ENCODE measurements at regions not wholly inside any gene's neighbourhood (a gene's known extent, or its start where the extent isn't known, plus 50 kb on each side); places are given as distances from the start of the nearest gene placed in this dataset.
A peak's percentile ranks its signal among the peaks of the same experiment; 100 is the strongest.
"Not testable (repeated sequence)": the region's sequence is repeated elsewhere in the genome, so short reads cannot be mapped to it uniquely, and the experiment has no call there.

DNA sequence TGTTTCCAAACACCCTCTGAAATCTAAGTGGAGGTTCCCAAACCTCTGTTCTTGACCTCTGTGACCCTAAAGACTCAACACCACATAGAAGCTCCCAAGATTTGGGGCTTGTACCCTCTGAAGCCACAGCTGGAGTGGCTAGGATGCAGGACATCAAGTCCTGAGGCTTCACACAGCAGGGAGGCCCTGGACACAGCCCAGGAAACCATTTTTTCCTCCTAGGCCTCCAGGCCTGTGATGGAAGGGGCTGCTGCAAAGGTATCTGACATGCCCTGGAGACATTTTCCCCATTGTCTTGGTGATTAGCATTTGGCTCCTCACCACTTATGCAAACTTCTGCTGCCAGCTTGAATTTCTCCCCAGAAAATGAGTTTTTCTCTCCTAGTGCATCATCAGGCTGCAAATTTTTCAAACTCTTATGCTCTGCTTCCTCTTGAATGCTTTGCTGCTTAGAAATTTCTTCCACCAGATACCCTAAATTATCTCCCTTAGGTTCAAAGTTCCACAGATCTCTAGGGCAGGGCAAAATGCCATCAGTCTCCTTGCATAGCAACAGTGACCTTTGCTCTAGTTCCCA, 200.5 kb upstream of the ARL4C start:
- H3K27ac ChIP-seq (ENCODE audit: low read length); H3K4me1 ChIP-seq (ENCODE audit: insufficient read depth, low read length); H3K36me3 ChIP-seq (ENCODE audit: insufficient read depth, low read depth, low read length); H3K27me3 ChIP-seq (ENCODE audit: insufficient read depth, low read length); H3K4me3 ChIP-seq (ENCODE audit: low read length); H3K9ac ChIP-seq (ENCODE audit: low read depth, low read length): not testable (repeated sequence)
- peaks cover 32% of the 10 kb centered on the region for H3K9me3 ChIP-seq (ENCODE audit: insufficient read depth, low read depth, low read length)

GRCh38 chr2:234695981-234696380, 199.1 kb upstream of the ARL4C start:
- Histone ChIP-seq H3K4me1 (ENCODE audit: insufficient read depth, low read length) (0 out of 2 replicates have a peak, but pooled peaks cover 5% of the 10 kb centered on the region), H3K9ac (ENCODE audit: low read depth, low read length) (no peak overlapping the region), H3K4me3 (ENCODE audit: low read length) (no peak overlapping the region), H3K27me3 (ENCODE audit: insufficient read depth, low read length) (no peaks in the 10 kb centered on the region), H3K36me3 (ENCODE audit: insufficient read depth, low read depth, low read length) (no peaks in the 10 kb centered on the region), H3K27ac (ENCODE audit: low read length) (no peak overlapping the region), H3K9me3 (ENCODE audit: insufficient read depth, low read depth, low read length) (peaks cover 32% of the 10 kb centered on the region)

DNA sequence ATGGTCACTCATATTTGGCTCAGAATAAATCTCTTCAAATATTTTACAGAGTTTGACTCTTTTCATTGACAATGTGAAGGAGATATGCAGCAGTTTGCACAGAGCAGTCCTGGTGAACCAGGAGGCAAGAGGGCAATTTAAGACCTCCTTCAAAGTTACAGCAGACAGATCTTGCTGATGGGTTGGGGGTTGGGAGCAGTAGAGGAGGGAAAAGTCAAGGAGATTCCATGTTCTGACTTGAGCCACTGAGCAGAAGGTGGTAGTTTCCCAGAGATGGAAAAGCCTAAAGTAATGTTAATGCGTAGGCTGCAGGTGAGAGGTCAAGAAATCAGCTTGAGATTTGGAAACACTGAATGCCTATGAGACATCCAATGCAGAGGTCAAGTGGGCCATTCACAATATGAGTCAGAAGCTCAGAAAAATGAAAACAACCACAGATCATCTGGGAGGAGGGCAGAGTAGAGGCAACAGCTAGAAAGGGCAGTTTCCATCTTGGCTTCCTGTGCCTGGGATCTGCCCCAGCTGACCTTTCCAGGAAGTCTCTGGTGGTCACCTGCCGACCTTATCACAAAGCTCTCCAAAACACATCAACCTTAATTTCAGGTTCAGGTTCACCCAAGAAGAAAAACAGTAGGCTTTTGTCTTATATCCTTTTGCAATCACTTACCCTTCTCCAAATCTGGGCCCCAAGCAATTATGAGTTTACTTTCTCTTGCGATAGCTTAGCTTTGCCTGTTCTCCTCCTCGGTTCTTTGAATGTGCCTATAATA, 197.5 kb upstream of the ARL4C start:
- H3K36me3 ChIP-seq (ENCODE audit: insufficient read depth, low read depth, low read length), result no peaks in the 10 kb centered on the region
- no peak overlapping the region for H3K27ac ChIP-seq (ENCODE audit: low read length)
- peaks cover 32% of the 10 kb centered on the region for H3K9me3 ChIP-seq (ENCODE audit: insufficient read depth, low read depth, low read length)
- H3K27me3 ChIP-seq (ENCODE audit: insufficient read depth, low read length), result no peaks in the 10 kb centered on the region
- H3K4me1 ChIP-seq (ENCODE audit: insufficient read depth, low read length), result 0 out of 2 replicates have a peak, but pooled peaks cover 5% of the 10 kb centered on the region
- H3K9ac ChIP-seq (ENCODE audit: low read depth, low read length), result no peak overlapping the region
- no peak overlapping the region for H3K4me3 ChIP-seq (ENCODE audit: low read length)

DNA sequence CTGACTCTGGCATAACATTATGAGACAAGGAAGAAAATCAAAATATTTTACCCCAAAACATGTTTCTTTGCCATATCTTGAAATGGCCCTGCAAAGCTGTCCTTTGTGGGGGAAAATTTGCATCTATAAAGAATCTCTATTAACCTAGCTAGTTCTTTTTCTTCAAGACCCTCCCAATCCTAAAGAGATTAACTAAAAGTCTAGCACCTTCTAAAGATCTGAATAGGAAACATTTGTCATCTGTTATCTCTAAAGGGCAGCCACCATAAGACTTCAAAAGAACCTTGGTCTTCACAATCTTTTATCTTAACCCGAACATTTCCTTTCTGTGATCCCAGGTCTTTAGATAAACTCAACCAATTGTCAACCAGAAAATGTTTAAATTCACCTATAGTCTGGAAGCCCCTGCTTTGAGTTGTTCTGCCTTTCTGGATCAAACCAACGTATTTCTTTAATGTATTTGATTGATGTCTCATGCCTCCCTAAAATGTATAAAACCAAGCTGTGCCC, 196.9 kb upstream of the ARL4C start:
- H3K27ac ChIP-seq (ENCODE audit: low read length); H3K36me3 ChIP-seq (ENCODE audit: insufficient read depth, low read depth, low read length); H3K27me3 ChIP-seq (ENCODE audit: insufficient read depth, low read length); H3K4me3 ChIP-seq (ENCODE audit: low read length); H3K4me1 ChIP-seq (ENCODE audit: insufficient read depth, low read length); H3K9ac ChIP-seq (ENCODE audit: low read depth, low read length): not testable (repeated sequence)
- H3K9me3 ChIP-seq (ENCODE audit: insufficient read depth, low read depth, low read length), result peaks cover 32% of the 10 kb centered on the region

DNA sequence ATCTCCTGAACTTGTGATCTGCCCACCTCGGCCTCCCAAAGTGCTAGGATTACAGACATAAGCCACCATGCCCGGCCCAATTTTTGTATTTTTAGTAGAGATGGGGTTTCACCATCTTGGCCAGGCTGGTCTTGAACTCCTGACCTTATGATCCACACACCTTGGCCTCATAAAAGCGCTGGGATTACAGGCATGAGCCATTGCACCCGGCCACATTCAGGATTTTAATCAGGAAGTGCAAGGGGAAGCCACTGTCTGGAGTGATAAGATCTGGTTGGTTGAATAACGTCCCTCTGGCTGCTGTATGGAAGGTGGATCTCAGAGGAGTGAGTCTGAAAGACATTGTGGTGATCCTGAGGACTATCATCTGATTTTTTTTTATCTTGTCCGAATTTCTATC, 196.3 kb upstream of the ARL4C start:
- not testable (repeated sequence) for H3K4me1 ChIP-seq (ENCODE audit: insufficient read depth, low read length); H3K27me3 ChIP-seq (ENCODE audit: insufficient read depth, low read length); H3K4me3 ChIP-seq (ENCODE audit: low read length); H3K9ac ChIP-seq (ENCODE audit: low read depth, low read length); H3K36me3 ChIP-seq (ENCODE audit: insufficient read depth, low read depth, low read length); H3K27ac ChIP-seq (ENCODE audit: low read length)
- peaks cover 28% of the 10 kb centered on the region for H3K9me3 ChIP-seq (ENCODE audit: insufficient read depth, low read depth, low read length)

DNA sequence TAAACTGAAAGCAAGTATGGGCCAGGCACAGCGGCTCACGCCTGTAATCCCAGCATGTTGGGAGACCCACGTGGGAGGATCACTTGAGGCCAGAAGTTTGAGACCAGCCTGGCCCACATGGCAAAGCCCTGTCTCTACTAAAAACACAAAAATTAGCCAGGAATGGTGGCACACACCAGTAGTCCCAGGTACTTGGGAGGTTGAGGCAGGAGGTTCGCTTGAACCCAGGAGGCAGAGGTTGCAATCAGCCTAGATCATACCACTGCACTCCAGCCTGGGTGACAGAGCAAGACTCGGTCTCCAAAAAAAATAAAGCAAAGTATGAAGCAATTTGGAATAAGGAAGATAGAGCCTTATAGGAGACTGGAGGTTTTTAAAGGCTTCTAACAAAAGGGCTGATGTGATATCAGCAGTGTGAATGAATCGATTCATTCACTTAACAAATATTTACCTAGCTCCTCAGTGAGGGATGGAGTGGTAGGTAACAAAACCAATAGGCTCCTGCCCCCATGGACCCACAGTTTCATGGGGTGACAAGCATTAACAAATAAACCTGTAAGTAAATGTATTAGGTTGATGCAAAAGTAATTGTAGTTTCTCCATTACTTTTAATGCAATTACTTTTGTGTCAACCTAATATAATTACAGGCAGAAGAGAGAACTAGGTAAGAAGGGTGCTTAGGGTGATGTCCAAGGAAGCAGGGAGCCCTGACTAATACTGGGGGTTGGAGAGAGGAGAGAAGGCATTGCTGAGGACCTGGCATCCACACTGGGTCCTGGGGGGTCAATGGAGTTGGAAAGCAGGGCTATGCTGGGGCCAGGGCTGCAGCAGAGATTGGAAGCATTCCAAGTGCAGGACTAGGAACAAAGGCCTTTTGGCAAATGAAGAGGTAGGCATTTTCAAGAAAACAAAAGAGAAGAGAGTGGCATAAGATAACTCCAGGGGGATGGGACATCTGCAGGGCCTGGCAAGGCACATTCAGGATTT, 195.4 kb upstream of the ARL4C start:
- H3K4me1 ChIP-seq (ENCODE audit: insufficient read depth, low read length), result 0 out of 2 replicates have a peak, but pooled peaks cover 5% of the 10 kb centered on the region
- no peak overlapping the region for H3K9ac ChIP-seq (ENCODE audit: low read depth, low read length)
- no peaks in the 10 kb centered on the region for H3K27me3 ChIP-seq (ENCODE audit: insufficient read depth, low read length)
- no peak overlapping the region for H3K4me3 ChIP-seq (ENCODE audit: low read length)
- H3K9me3 ChIP-seq (ENCODE audit: insufficient read depth, low read depth, low read length), result peaks cover 19% of the 10 kb centered on the region
- H3K27ac ChIP-seq (ENCODE audit: low read length), result no peak overlapping the region
- H3K36me3 ChIP-seq (ENCODE audit: insufficient read depth, low read depth, low read length), result no peaks in the 10 kb centered on the region

DNA sequence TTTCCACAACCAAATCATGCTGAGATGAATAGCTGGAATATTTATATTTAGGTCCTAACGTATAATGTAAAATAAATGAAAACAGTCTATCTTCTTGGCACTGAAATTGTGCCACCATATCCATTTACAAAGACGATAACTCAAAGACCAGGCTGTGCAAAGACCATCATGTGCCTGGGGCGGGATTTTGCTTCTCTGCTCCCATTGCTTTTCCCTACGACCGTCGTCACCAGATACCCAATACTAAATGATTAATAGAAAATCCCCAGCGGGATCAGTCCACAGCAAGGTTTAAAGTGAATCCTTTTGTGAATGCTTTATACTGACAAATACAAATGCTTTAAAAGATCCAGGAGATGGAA, 194.3 kb upstream of the ARL4C start:
- no peaks in the 10 kb centered on the region for H3K27me3 ChIP-seq (ENCODE audit: insufficient read depth, low read length)
- H3K4me1 ChIP-seq (ENCODE audit: insufficient read depth, low read length), result peaks cover 13% of the 10 kb centered on the region
- H3K27ac ChIP-seq (ENCODE audit: low read length), result no peak overlapping the region
- H3K9ac ChIP-seq (ENCODE audit: low read depth, low read length), result no peak overlapping the region
- H3K9me3 ChIP-seq (ENCODE audit: insufficient read depth, low read depth, low read length), result peaks cover 8% of the 10 kb centered on the region
- H3K36me3 ChIP-seq (ENCODE audit: insufficient read depth, low read depth, low read length), result no peaks in the 10 kb centered on the region
- no peak overlapping the region for H3K4me3 ChIP-seq (ENCODE audit: low read length)

DNA sequence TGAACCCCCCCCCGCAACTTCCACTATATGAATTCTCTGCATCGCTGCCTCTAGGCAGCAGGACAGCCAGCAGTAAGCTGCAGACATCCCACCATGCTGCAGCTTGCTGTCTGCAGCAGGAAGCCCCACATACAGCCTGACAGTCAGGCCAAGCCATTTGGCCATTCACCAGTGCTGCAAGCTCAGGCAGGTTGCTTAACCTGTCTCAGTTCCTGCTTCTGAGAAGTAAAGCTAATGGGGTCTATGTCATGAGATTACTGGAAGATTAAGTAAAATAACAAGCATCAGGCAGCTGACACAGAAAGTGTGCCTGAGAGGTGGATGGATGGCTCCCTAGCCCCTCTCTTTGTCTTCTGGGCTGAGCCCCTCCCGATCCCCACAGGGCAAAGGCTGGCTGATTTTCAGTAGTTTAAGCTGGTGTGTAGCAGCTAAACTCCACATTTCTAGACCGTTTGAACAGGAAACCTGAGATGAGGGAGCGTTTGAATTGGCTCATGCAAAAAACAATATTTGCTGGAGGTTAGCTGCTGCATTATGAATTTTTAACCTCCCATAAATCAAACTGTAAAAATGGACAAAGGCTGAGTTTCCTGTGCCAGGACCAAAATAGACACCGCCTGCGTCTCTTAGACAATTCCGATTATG, 193.8 kb upstream of the ARL4C start:
- no peak overlapping the region for H3K4me3 ChIP-seq (ENCODE audit: low read length)

GRCh38 chr2:234689911-234690379, 193.1 kb upstream of the ARL4C start:
- H3K27ac ChIP-seq (ENCODE audit: low read length), result no peak overlapping the region
- no peaks in the 10 kb centered on the region for H3K9me3 ChIP-seq (ENCODE audit: insufficient read depth, low read depth, low read length)
- H3K36me3 ChIP-seq (ENCODE audit: insufficient read depth, low read depth, low read length), result no peaks in the 10 kb centered on the region
- H3K27me3 ChIP-seq (ENCODE audit: insufficient read depth, low read length), result no peaks in the 10 kb centered on the region
- H3K4me1 ChIP-seq (ENCODE audit: insufficient read depth, low read length), result peaks cover 24% of the 10 kb centered on the region
- H3K9ac ChIP-seq (ENCODE audit: low read depth, low read length), result no peak overlapping the region
- no peak overlapping the region for H3K4me3 ChIP-seq (ENCODE audit: low read length)

More for the DNA sequence above, 193.8 kb upstream of the ARL4C start:
- peaks cover 3% of the 10 kb centered on the region; the same call in 1 of the 2 replicates for H3K9me3 ChIP-seq (ENCODE audit: insufficient read depth, low read depth, low read length)
- H3K27me3 ChIP-seq (ENCODE audit: insufficient read depth, low read length), result no peaks in the 10 kb centered on the region
- no peak overlapping the region; the same call in 1 of the 2 replicates for H3K9ac ChIP-seq (ENCODE audit: low read depth, low read length)
- no peak overlapping the region for H3K27ac ChIP-seq (ENCODE audit: low read length)
- H3K4me1 ChIP-seq (ENCODE audit: insufficient read depth, low read length), result peaks cover 18% of the 10 kb centered on the region
- no peaks in the 10 kb centered on the region for H3K36me3 ChIP-seq (ENCODE audit: insufficient read depth, low read depth, low read length)

GRCh38 chr2:234687718-234688475, 191.0 kb upstream of the ARL4C start:
- H3K36me3 ChIP-seq (ENCODE audit: insufficient read depth, low read depth, low read length), result no peaks in the 10 kb centered on the region
- H3K4me1 ChIP-seq (ENCODE audit: insufficient read depth, low read length), result peaks cover 37% of the 10 kb centered on the region
- no peak overlapping the region for H3K9ac ChIP-seq (ENCODE audit: low read depth, low read length)
- no peaks in the 10 kb centered on the region for H3K27me3 ChIP-seq (ENCODE audit: insufficient read depth, low read length)
- H3K4me3 ChIP-seq (ENCODE audit: low read length), result no peak overlapping the region
- H3K27ac ChIP-seq (ENCODE audit: low read length), result peak overlapping the region; percentile 64
- H3K9me3 ChIP-seq (ENCODE audit: insufficient read depth, low read depth, low read length), result no peaks in the 10 kb centered on the region
